ENCODE measurements at regions not wholly inside any gene's neighbourhood (a gene's known extent, or its start where the extent isn't known, plus 50 kb on each side); places are given as distances from the start of the nearest gene placed in this dataset.

- Mint-ChIP-seq H3K4me3 (ENCODE audit: unreplicated experiment) (no peak overlapping the region), H3K36me3 (ENCODE audit: low read depth) (no peaks in the 10 kb centered on the region), H3K27ac (ENCODE audit: unreplicated experiment) (peak overlapping the region; percentile 43), H3K4me1 (ENCODE audit: low read depth) (peaks cover 80% of the 10 kb centered on the region), H3K27me3 (ENCODE audit: low read depth) (no peaks in the 10 kb centered on the region), H3K9me3 (ENCODE audit: low read depth) (peaks cover 6% of the 10 kb centered on the region)
- DNase-seq (ENCODE audit: low spot score) = no peak
- TF ChIP-seq CTCF (IDR thresholded peaks at IDR 0.05) = no peak
Observed at GRCh38 chr3:178082326-178082906, 453.8 kb upstream of the KCNMB2 start.

DNA sequence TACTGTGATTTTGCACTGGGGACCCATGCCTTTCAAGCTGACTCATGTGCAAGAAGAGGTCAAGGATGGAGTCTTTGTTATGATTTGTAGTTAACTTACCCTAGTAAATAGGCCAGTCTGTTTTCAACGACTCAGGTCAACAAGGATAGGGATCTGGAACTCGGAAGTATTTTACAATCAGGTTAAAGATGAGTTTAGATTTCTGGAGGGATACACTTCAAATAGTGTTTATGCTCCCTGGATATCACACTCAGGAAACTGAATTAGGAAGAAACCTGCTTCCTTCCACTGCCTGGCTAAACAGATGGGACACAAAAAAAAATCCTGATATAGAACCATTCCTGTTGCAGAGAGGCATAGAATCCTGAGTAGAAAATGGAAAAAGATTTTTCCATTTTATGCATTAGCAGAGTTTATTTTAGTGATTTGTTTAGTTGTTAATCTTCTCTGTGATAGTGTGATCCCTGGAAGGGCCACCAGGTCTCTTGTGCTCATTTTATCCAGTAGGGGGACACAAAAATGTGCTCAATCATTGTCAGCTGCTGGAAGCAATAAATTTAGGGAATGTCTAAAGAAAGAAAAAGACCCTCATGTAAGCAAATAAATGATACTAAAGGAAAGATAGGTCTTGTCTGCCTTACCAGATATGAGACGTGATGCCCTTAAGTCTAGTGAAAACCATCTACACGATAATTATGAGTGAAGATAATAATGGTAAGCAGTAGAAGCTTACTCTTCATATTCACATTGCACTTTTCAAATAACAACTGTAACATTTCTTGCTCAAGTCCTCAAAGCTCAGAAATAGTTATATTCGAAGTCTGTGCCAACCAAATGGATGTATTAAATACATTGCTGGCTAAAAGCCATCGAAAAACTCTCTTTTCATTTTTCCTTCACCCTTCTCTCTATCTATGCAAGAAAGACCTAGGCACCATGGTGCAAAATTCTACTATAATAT is 452.1 kb upstream of the KCNMB2 start:
- DNase-seq (ENCODE audit: low spot score) = no peak
- Mint-ChIP-seq H3K27ac (ENCODE audit: unreplicated experiment) (peak overlapping the region; percentile 95), H3K27me3 (ENCODE audit: low read depth) (no peaks in the 10 kb centered on the region), H3K4me3 (ENCODE audit: unreplicated experiment) (no peak overlapping the region), H3K9me3 (ENCODE audit: low read depth) (peaks cover 6% of the 10 kb centered on the region), H3K36me3 (ENCODE audit: low read depth) (no peaks in the 10 kb centered on the region), H3K4me1 (ENCODE audit: low read depth) (peaks cover 74% of the 10 kb centered on the region)
- peak; percentile 77 for TF ChIP-seq CTCF (IDR thresholded peaks at IDR 0.05)

GRCh38 chr3:178084938-178085816 is 451.1 kb upstream of the KCNMB2 start:
- peaks cover 6% of the 10 kb centered on the region for H3K9me3 Mint-ChIP-seq (ENCODE audit: low read depth)
- H3K4me3 Mint-ChIP-seq (ENCODE audit: unreplicated experiment) = no peak overlapping the region
- peaks cover 71% of the 10 kb centered on the region for H3K4me1 Mint-ChIP-seq (ENCODE audit: low read depth)
- no peak for TF ChIP-seq CTCF (IDR thresholded peaks at IDR 0.05)
- no peaks in the 10 kb centered on the region for H3K27me3 Mint-ChIP-seq (ENCODE audit: low read depth)
- no peak for DNase-seq (ENCODE audit: low spot score)
- H3K27ac Mint-ChIP-seq (ENCODE audit: unreplicated experiment) = peak overlapping the region; percentile 95
- H3K36me3 Mint-ChIP-seq (ENCODE audit: low read depth) = no peaks in the 10 kb centered on the region

DNA sequence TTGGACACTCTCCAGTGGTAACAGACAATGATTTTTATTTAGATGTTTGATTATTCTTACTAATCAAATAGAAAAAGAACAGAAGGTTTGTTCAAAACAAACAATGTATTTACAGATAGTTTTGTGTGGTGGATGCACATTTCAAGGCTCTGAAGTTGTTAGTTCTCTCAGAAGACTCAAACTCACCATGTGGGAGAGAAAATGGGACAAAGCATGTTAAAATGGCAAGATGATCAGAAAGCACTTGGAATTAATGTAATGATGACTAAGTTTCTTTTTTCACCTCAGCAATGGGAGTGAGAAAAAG is 450.5 kb upstream of the KCNMB2 start:
- no peak for TF ChIP-seq CTCF (IDR thresholded peaks at IDR 0.05)
- Mint-ChIP-seq H3K4me3 (ENCODE audit: unreplicated experiment) (no peak overlapping the region), H3K27me3 (ENCODE audit: low read depth) (no peaks in the 10 kb centered on the region), H3K9me3 (ENCODE audit: low read depth) (peaks cover 6% of the 10 kb centered on the region), H3K27ac (ENCODE audit: unreplicated experiment) (peak overlapping the region; percentile 95), H3K36me3 (ENCODE audit: low read depth) (no peaks in the 10 kb centered on the region), H3K4me1 (ENCODE audit: low read depth) (peaks cover 65% of the 10 kb centered on the region)
- DNase-seq (ENCODE audit: low spot score) = no peak

Data from chondrocyte (in vitro differentiated cells).